ENCODE measurements at regions not wholly inside any gene's neighbourhood (a gene's known extent, or its start where the extent isn't known, plus 50 kb on each side); places are given as distances from the start of the nearest gene placed in this dataset.

- no peaks in the 10 kb centered on the region for H3K4me1 ChIP-seq (ENCODE audit: control insufficient read depth in 1 of 2, low read depth in 2 of 2)
- ATAC-seq (ENCODE audit: insufficient number of reproducible peaks, low FRiP score, low read depth) = no peak
Measured at GRCh38 chr1:83813576-83813975, 185.4 kb downstream of the TTLL7 start.

GRCh38 chr1:83810144-83810543 is 188.8 kb downstream of the TTLL7 start:
- H3K36me3 ChIP-seq = no peaks in the 10 kb centered on the region
- H3K27ac ChIP-seq = no peak overlapping the region
- no peak for TF ChIP-seq CTCF (IDR thresholded peaks at IDR 0.05)

More at GRCh38 chr1:83813576-83813975, 185.4 kb downstream of the TTLL7 start:
- Histone ChIP-seq H3K4me3 (no peak overlapping the region), H3K27me3 (replicated peaks; ENCODE audit: insufficient read depth) (no peaks in the 10 kb centered on the region), H3K27ac (no peak overlapping the region), H3K9me3 (no peaks in the 10 kb centered on the region), H3K36me3 (no peaks in the 10 kb centered on the region)
- TF ChIP-seq CTCF (IDR thresholded peaks at IDR 0.05) = no peak
- DNase-seq (ENCODE audit: low spot score) = no peak

GRCh38 chr1:83808536-83808935 is 190.4 kb downstream of the TTLL7 start:
- Histone ChIP-seq H3K36me3 (no peaks in the 10 kb centered on the region), H3K9me3 (no peaks in the 10 kb centered on the region), H3K27ac (no peak overlapping the region), H3K27me3 (replicated peaks; ENCODE audit: insufficient read depth) (no peaks in the 10 kb centered on the region), H3K4me1 (ENCODE audit: control insufficient read depth in 1 of 2, low read depth in 2 of 2) (no peaks in the 10 kb centered on the region), H3K4me3 (no peak overlapping the region)
- no peak for DNase-seq (ENCODE audit: low spot score)
- no peak for ATAC-seq (ENCODE audit: insufficient number of reproducible peaks, low FRiP score, low read depth)
- TF ChIP-seq CTCF (IDR thresholded peaks at IDR 0.05) = no peak

More at GRCh38 chr1:83810144-83810543, 188.8 kb downstream of the TTLL7 start:
- DNase-seq (ENCODE audit: low spot score) = no peak
- H3K27me3 ChIP-seq (replicated peaks; ENCODE audit: insufficient read depth) = no peaks in the 10 kb centered on the region
- H3K4me1 ChIP-seq (ENCODE audit: control insufficient read depth in 1 of 2, low read depth in 2 of 2) = no peaks in the 10 kb centered on the region
- H3K4me3 ChIP-seq = no peak overlapping the region
- ATAC-seq (ENCODE audit: insufficient number of reproducible peaks, low FRiP score, low read depth) = no peak
- H3K9me3 ChIP-seq = no peaks in the 10 kb centered on the region

GRCh38 chr1:83807821-83808220 is 191.1 kb downstream of the TTLL7 start:
- TF ChIP-seq CTCF (IDR thresholded peaks at IDR 0.05) = no peak
- ATAC-seq (ENCODE audit: insufficient number of reproducible peaks, low FRiP score, low read depth) = no peak
- DNase-seq (ENCODE audit: low spot score) = no peak

GRCh38 chr1:83807231-83807630 is 191.7 kb downstream of the TTLL7 start:
- no peak for DNase-seq (ENCODE audit: low spot score)

More at GRCh38 chr1:83807821-83808220, 191.1 kb downstream of the TTLL7 start:
- Histone ChIP-seq H3K9me3 (no peaks in the 10 kb centered on the region), H3K27me3 (replicated peaks; ENCODE audit: insufficient read depth) (no peaks in the 10 kb centered on the region), H3K27ac (no peak overlapping the region), H3K4me1 (ENCODE audit: control insufficient read depth in 1 of 2, low read depth in 2 of 2) (peaks cover 0 to 2% of the 10 kb centered on the region in 2 donors), H3K36me3 (no peaks in the 10 kb centered on the region), H3K4me3 (no peak overlapping the region)

More at GRCh38 chr1:83807231-83807630, 191.7 kb downstream of the TTLL7 start:
- Histone ChIP-seq H3K36me3 (no peaks in the 10 kb centered on the region), H3K27me3 (replicated peaks; ENCODE audit: insufficient read depth) (no peaks in the 10 kb centered on the region), H3K4me1 (ENCODE audit: control insufficient read depth in 1 of 2, low read depth in 2 of 2) (peaks cover 0 to 8% of the 10 kb centered on the region in 2 donors), H3K27ac (no peak overlapping the region), H3K4me3 (no peak overlapping the region), H3K9me3 (no peaks in the 10 kb centered on the region)
- no peak for ATAC-seq (ENCODE audit: insufficient number of reproducible peaks, low FRiP score, low read depth)
- no peak for TF ChIP-seq CTCF (IDR thresholded peaks at IDR 0.05)

Measured in thoracic aorta (tissue), 2 donors.